Globus pallidus (tissue), 1 donor: ENCODE measurements at regions not wholly inside any gene's neighbourhood (a gene's known extent, or its start where the extent isn't known, plus 50 kb on each side); places are given as distances from the start of the nearest gene placed in this dataset.
"Not testable (repeated sequence)": the region's sequence is repeated elsewhere in the genome, so short reads cannot be mapped to it uniquely, and the experiment has no call there.

Experiments used
- DNase-seq: peaks from one replicate; pipeline ENCODE4 v3.0.0-alpha.2; 2015; ENCODE audit warnings: low spot score

- no peak for DNase-seq
These were observed 780.0 kb downstream of the SORCS1 start for GRCh38 chr10:106384496-106384895.

- DNase-seq = no peak
These were observed 783.8 kb downstream of the SORCS1 start for GRCh38 chr10:106380706-106381105.

- DNase-seq = no peak
These were observed 786.3 kb downstream of the SORCS1 start for GRCh38 chr10:106378251-106378650.

GRCh38 chr10:106370751-106371150, 793.8 kb downstream of the SORCS1 start:
- DNase-seq = no peak

GRCh38 chr10:106360870-106361269, 803.6 kb downstream of the SORCS1 start:
- DNase-seq = peak; percentile 27

- no peak for DNase-seq
These were observed 809.1 kb downstream of the SORCS1 start for GRCh38 chr10:106355450-106355849.

- no peak for DNase-seq
These were observed 815.6 kb downstream of the SORCS1 start for GRCh38 chr10:106348933-106349332.

GRCh38 chr10:106347547-106347946, 817.0 kb downstream of the SORCS1 start:
- no peak for DNase-seq

- DNase-seq = not testable (repeated sequence)
These were observed 821.0 kb downstream of the SORCS1 start for GRCh38 chr10:106343539-106343938.

GRCh38 chr10:106341356-106341755, 823.1 kb downstream of the SORCS1 start:
- no peak for DNase-seq

- no peak for DNase-seq
These were observed 826.0 kb downstream of the SORCS1 start for GRCh38 chr10:106338486-106338885.

- DNase-seq = no peak
These were observed 827.6 kb downstream of the SORCS1 start for GRCh38 chr10:106336874-106337273.

- no peak for DNase-seq
These were observed 836.8 kb downstream of the SORCS1 start for GRCh38 chr10:106327747-106328146.

- DNase-seq = no peak
These were observed 843.6 kb downstream of the SORCS1 start for GRCh38 chr10:106320876-106321275.

GRCh38 chr10:106320078-106320477, 844.4 kb downstream of the SORCS1 start:
- DNase-seq = no peak

GRCh38 chr10:106317554-106317953, 847.0 kb downstream of the SORCS1 start:
- no peak for DNase-seq

GRCh38 chr10:106313041-106313440, 851.5 kb downstream of the SORCS1 start:
- DNase-seq = no peak

- no peak for DNase-seq
These were observed 852.4 kb downstream of the SORCS1 start for GRCh38 chr10:106312087-106312486.

GRCh38 chr10:106311590-106311989, 852.9 kb downstream of the SORCS1 start:
- no peak for DNase-seq

- no peak for DNase-seq
These were observed 853.9 kb downstream of the SORCS1 start for GRCh38 chr10:106310596-106310995.

GRCh38 chr10:106309376-106309775, 855.1 kb downstream of the SORCS1 start:
- DNase-seq = no peak

GRCh38 chr10:106308284-106308683, 856.2 kb downstream of the SORCS1 start:
- no peak for DNase-seq

- no peak for DNase-seq
These were observed 860.5 kb downstream of the SORCS1 start for GRCh38 chr10:106304056-106304455.

- no peak for DNase-seq
These were observed 861.5 kb downstream of the SORCS1 start for GRCh38 chr10:106302961-106303360.

GRCh38 chr10:106301146-106301545, 863.4 kb downstream of the SORCS1 start:
- peak; percentile 20 for DNase-seq
